Eye (tissue), 1 donor: ENCODE measurements at regions not wholly inside any gene's neighbourhood (a gene's known extent, or its start where the extent isn't known, plus 50 kb on each side); places are given as distances from the start of the nearest gene placed in this dataset.
"Not testable (repeated sequence)": the region's sequence is repeated elsewhere in the genome, so short reads cannot be mapped to it uniquely, and the experiment has no call there.

Experiments
- DNase-seq: peaks from one replicate; pipeline ENCODE4 v3.0.0-alpha.2; 2015

- DNase-seq, result peak; percentile 3
Observed at GRCh38 chr2:31654241-31654640, 73.5 kb upstream of the SRD5A2 start.

GRCh38 chr2:31651736-31652135 lies 71.0 kb upstream of the SRD5A2 start:
- no peak for DNase-seq

- no peak for DNase-seq
Observed at GRCh38 chr2:31651267-31651666, 70.5 kb upstream of the SRD5A2 start.

- no peak for DNase-seq
Observed at GRCh38 chr2:31644551-31644950, 63.8 kb upstream of the SRD5A2 start.

GRCh38 chr2:31642707-31643106 lies 62.0 kb upstream of the SRD5A2 start:
- no peak for DNase-seq

GRCh38 chr2:31632201-31632600 lies 51.5 kb upstream of the SRD5A2 start:
- not testable (repeated sequence) for DNase-seq
